DMS79 treated with DMSO at 0.1 percent for 48 hours (cell line): ENCODE measurements at regions not wholly inside any gene's neighbourhood (a gene's known extent, or its start where the extent isn't known, plus 50 kb on each side); places are given as distances from the start of the nearest gene placed in this dataset.
"Not testable (repeated sequence)": the region's sequence is repeated elsewhere in the genome, so short reads cannot be mapped to it uniquely, and the experiment has no call there.

Source experiments
- DNase-seq: peaks from one replicate; lab custom pipeline; 2025; lab: John Stamatoyannopoulos, UW

DNA sequence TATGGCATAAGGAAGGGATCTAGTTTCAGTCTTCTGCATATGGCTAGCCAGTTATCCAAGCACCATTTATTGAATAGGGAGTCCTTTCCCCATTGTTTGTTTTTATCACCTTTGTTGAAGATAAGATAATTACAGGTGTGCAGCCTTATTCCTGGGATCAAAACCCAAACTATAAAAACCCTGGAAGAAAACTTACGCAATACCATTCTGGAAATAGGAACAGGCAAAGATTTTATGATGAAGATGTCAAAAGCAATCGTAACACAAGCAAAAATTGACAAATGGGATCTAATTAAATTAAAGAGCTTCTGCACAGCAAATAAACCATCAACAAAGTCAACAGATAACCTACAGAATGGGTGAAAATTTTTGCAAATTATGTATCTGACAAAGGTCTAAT, 128.5 kb upstream of the DCN start:
- DNase-seq: no peak

DNA sequence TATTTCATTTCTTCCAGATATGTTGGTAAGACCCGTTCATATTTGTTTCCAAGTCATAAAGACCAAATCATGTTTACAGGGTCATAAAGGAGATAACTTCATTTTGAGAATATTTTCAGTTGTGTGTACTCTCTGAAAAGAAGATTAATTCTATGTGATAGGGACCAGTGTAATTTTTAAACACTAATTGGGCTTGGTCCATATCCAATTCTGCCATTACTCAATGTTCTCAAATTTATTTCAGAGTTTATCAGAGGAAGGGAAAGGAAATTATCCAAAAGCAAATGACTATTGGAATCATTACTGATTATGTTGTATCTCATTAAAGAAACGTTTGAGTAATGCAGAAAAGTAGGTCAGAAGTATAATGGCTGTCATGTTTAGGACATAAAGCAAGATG, 126.8 kb upstream of the DCN start:
- no peak for DNase-seq

DNA sequence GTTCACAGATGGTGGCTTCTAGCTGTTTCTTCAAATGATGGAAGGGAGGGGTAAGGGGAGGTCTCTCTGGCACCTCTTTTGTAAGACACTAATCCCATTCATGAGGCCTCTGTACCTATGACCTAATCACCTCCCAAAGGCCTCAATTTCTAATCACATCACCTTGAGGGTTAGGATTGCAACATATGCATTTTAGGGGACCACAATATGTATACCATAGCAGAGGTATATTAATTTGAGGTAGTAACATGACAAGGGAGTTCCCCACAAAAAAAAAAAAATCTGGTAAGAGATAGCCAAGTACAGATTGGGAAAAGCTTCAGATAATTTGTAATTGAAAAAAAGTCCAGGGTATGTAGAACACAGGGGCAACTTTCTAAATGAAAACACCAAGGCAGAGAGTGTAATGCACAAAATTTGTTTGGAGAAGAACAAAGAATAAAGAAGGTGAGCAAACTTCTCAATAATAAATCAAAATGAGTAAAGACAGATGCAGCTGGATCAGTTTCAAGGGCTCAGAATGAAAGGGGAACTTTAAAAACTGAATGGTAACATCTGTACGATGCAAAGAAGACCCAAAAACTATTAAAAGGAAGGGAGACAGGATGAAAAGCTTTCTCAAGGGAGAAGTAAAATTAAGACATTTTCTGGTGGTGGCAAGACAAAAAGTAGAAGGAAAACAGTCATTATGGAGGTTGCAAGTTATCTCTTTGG, 125.5 kb upstream of the DCN start:
- no peak for DNase-seq

DNA sequence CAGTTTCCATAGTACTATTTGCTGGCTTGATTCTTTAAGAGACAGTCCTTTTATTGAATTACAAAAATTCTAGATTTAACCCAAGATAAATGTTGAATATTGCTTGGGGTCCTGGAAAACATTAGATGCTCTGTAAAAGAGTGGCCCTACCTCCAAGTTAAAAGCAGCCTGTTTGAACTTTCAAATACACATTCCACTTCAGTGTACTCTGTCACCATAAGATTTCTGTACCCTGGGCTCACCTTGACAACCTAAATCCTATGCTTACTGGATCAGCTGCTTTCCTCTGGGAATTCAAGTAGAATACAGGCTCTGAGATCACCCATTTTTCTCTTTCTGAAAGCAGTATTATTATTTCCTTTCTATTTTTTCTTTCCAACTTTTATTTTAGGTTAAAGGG, 107.7 kb upstream of the DCN start:
- no peak for DNase-seq

DNA sequence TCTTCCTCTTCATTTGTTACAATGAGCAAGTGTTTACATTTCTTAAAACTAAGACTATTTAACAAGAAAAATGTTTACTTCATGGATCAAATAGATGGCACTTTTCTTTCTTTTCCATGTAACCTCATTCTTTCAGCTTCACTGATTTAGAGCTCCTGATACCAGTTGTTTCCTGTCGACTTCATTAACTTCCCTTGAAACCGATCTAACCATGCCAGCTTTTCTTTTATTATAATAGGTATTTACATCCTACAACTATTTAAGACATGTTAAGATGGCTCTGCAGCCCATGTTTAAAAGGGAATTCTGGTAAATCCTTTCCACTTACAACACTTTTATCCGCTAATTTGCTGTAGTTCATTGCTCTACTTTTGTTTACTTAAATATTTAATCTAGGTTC, 107.3 kb upstream of the DCN start:
- no peak for DNase-seq

DNA sequence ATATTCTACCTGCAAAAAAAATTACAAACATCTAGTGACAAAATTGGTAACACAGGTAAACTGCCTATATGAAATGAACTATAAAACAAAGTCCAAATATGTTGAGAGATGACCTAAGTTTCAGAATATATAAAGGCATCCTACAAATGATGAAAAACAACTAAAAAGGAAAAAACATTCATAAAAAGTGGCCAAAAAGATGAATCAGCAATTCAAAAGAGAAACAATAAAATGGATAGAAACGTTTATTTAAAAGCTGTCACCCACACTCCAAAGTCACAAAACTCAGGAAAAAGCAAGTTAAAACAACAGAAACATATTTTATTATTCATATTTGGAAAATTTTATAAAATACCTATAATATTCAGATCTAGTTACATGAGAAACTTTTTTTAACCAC, 106.5 kb upstream of the DCN start:
- no peak for DNase-seq

DNA sequence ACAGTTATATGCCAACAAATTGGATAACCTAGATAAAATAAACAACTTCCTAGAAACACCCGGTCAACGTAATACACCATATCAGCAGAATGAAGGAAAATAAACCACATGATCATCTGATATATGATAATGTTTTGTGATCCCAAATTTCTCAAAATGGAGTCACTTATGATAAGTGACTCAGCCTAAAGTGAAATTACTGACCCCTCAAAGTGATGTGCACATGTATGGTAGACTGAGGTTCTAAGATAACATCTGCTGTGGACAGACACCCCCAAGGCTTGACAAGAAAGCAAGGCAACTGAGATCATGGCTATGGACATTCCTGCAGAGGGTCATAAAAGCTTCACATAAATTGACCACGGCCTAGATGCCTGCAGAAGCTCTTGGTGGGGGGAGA, 105.1 kb upstream of the DCN start:
- no peak for DNase-seq

DNA sequence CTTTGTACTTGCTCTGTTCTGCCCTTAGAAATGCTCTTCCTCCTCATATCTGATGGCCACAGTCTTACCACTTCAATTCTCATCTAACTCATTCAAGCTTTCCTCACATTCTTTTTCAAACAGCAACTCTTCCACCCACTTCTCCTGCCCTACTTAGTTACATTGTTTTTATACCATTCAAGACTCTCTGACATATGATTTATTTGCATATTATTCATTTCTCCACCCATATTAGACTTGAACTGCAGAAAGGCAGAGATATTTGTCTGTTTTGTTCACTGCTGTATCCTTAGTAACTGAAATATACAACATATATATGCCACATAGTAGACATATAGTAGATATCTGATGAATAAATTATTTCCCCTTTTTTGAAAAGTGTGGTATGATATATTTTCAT, 95.5 kb upstream of the DCN start:
- no peak for DNase-seq

DNA sequence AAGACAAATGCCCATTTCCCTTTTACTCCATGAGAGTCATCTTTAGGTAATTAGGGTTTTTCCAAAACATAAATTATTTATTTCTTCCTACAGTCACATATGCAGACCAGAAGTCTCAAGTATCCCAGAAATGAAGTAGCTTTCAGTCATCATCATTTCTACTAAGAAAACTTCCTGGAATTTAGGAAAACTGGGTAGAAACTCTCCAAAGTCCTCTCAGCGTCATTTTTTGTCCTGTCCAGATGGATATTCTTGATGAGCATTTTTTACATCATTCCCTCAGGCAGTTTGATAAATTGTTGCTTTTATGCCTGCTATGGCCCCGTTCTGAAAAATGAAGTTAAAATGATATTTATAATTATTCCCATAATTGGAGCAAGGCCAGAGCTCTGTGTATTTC, 93.9 kb upstream of the DCN start:
- DNase-seq: no peak

DNA sequence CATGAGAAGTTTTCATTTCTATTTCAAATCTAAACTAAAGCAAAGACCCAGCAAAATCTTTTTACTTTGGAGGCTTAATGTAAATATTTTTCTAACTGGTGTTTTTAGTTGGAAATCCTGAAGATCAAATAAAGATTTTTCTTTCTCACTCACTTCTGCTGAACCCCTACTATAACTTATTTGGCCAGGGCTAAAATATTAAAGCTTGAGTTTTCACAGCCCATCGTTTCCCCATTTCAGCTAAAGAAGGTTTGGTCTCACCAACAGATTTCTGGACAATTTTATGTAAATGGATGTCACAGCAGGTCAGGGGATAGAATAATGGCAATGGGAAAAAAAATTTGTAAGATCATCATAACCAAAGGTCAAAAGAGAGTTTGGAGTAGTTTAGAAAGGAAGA, 92.7 kb upstream of the DCN start:
- no peak for DNase-seq

DNA sequence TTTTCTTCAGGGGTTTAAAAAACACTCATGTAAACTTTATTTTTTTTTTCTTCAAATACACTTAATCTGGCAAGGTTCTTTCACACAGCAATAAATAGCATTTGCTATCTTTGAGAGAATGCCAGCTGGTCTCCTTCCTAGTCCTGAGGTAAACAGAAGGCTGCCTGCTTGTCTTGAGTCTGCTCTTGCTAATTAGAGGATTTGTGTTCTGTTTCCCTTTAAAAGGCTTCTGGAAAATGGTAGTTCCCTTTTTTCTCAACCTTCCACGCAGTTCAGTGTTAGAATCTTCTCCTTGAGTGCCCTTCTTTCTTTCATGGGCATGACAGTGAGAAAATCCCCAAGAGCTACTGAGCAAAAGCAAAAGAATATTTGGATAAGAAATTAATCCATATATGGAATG, 92.3 kb upstream of the DCN start:
- DNase-seq: no peak

DNA sequence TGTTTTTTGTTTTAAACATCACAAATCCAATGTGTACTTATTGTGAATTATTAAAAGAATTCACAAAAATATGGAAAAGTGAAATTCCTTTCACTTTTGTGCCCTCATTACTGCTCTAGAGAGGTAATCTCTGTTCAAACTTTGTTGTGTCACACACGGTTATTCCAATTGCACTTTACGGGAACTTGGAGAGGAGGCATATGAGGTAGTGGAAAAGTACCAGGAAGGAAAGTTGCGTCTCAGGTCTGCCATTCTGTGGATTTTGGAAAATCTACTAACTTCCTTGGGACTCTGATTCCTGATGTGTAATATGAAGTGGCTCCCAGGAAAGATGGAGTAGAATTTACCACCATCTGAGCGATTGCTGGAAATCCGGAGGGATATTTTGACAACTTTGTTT, 90.9 kb upstream of the DCN start:
- DNase-seq: no peak

DNA sequence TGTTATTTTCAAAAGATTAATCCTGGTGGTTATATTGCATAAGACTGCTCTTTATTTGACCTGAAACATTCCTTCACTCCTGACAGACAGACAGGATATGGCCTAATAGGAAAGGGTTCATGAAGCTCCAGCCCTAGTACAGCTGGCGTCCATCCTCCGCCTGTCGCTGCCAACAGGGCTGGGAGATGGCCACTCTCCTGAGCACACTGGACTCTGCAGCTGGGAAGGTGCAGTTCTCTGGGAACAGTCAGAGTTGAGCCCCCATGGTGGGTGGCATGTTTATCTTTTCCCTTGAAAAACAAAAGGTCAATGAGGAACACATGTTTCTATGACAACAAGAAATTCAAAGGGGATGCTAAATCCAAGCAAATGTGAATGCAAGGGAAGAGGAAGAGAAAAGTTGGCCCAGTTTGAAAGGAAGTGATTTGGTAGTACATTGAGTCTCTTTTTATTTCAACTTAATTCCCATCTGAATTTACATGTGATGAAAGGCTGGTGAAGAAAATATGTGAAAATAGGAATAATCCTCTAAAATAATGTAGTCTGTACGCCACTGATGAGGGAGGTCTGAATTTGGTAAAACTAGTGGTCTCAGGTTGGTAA, 89.9 kb upstream of the DCN start:
- DNase-seq: no peak

DNA sequence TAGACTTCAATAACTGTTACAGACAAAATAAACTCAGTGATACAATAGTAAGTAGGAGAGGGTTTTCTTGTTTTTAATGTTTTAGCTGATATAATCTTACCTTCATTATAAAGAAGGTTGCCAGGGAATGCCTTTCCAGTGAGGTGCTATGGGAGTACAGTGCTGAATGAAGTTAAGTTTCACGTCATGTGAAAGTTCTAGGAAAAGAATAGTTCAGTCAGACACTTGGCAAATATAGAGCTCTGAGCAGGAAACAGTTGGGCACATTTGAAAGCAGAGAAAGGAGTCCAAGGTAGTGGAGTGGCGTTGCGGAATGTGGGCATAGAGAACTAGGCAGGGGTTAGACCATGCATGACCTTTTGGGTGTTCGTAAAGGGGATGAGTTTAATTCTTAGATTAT, 88.6 kb upstream of the DCN start:
- DNase-seq: no peak

DNA sequence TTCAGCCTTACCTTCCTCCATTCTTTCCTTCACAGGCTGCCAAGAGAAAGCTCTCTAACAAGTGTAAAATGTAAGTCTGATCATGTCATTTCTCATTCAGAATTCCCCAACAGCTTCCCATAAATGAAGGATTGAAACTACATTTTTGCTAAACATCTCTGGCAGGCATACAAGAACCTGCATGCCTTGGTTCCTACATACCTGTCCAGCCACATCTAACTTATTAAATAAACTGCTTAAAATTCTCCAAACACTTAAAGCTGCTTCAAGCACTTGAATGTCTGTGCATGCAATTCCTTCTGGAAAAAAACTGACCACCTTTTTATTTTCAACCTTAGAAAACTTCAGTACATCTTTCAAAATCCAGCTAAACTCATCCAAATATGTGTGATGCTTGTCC, 84.4 kb upstream of the DCN start:
- DNase-seq: no peak

DNA sequence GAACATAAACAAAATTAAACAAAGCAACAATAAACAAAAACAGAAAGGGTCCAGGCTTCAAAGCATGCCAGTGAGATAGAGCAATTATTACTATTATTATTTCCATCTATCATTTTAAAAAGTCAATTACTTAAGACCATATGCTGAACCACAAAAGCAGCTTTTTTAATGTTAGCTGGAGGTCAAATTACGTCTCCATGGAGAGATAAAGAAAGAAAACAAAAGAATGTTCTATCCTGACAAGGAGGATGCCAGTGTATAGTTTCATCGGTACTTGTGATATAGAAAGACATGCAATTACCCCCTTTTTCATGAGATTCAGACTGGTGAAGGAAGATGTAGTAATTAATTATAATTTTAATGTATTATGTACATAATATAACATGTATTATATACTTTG, 81.6 kb upstream of the DCN start:
- DNase-seq: no peak

DNA sequence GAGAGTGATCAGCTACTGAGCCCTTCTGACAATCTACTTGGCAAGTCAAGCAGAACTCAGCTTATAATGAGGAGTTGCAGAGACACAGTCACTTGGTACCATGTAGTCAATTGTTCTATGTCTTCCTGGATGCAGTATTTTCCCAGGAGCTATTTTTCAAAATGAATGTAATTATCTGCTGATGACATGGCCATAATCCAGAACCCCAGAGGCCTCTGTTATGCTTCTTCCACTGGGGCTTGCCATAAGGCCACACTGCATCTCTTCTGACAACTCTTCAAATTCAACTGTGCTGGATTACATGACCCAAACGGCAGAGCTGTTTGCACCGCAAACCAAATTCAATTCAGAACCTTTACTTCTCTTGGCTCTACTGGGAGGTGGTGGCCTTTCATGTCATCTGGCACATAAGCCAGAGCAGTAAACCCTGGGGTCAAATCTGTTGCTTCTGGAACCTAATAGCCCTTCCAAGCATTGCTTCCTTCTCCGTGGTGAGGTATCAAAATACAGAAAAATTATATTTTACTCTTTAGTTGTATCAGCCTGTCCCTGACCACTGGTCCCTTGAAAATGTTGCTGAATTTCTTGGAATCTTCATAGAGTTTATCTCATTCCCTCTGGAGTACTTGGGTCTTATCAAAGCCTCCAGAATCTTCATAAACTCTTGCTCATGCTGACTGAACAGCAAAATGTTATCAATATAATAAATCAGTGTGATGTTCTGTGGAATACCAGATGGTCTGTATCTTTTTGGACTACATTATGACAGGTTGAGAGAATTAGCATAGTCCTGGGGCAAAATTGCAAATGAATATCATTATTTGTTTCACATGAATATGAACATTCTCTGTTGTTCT, 79.4 kb upstream of the DCN start:
- no peak for DNase-seq

DNA sequence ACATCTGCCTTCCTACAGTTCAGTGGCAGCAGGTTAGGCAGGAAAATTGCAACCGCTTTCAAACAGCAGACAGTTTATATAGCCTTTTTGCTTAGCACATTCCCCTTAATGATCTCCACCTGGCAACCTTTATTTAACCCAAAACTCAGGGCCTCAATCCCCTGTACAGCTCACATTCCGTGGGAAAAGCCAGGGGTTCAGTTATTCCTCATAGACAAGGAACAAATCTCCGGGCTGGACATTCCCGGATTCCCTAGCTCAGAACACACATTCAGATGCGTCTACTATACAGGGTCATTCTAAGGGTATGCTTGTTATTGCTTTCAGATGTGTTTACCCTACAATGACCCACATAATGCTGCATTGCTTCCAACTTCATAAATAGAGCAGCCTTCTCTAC, 73.8 kb upstream of the DCN start:
- DNase-seq: no peak

DNA sequence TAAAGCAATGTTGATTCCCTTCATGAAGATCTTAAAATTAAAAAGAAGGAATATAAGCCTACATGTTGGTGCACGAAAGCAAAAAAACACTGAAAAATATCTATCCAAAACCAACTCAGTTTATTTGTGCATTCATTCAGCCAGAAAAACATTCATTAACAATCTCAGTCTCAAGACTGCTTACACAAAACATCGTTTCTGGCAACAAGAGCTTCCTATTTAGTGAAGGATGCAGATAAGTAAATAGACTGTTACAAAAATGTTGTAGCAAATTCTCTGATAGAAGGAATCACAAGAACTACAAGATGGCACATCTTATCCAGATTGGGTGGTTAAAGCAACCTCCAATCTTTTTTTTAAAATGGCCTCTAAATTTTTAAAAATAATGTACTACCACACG, 69.7 kb upstream of the DCN start:
- DNase-seq: no peak

DNA sequence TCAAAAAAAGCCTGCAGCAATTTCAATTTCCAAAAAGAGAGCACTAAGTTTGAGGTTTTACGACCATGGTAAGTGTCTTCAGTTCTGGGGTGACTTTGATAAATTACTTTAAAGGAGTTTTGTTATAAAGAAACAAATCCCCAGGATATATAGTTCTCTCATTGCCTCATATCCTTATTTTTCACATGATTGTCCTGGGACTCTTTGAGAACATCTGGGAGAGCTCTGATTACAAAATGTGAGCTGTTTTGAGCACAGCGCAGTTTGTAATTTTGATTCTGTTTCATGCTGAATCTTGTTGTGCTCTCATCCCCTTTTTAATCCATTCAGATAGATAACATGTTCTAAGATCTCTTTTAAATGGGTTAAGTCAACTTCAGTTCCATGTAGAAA, 67.7 kb upstream of the DCN start:
- no peak for DNase-seq

DNA sequence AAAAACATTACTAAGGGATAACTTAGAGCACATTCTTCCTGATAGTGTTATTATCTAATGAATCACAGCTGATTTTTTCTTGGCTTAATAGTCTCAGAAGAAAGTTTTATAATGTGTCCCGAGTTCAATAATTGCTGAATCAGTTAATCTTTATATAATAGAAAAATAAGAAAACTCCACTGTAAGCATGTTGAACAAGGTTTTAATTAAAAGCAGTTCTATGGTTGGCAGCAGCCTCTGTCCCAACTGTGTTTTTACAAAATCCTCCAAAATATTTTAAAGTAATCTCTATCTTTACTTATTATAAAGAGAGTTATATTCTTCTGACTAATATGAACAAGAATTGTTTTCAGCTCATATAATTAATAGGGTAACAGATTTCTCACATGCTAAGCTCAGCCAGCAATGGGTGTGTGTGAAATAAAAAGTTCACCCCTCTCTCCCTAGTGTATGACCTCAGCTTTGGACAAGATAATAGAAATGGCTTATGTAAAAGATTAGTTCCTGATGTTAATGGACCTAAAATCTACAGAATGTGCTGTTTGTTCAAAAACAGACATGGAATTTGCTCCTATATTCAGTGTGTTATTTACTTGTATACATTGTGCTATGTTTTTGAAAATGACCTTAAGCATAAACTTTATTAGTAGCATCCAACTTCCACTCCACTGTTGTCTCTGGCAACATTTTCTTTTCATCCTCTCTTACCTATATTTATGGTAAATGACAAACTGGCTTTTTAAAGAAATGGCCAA, 67.1 kb upstream of the DCN start:
- no peak for DNase-seq

DNA sequence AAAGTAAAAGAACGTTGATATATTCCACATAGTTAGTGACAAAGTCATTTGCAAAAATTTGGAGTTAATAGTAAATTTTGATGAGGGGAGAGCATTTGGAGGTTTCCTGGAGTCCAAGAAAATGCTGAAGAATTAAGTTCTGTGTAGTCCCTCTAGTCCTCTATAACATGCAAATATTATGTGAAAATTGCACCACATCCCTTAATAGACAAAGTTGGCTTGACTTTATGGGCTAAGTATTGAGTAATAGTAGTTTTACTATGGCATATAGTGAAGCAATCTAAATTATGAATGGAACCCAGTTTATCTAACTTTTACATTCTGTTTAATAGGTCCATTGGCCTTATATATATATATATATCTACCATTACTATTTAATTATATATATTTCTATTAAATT, 66.4 kb upstream of the DCN start:
- no peak for DNase-seq

DNA sequence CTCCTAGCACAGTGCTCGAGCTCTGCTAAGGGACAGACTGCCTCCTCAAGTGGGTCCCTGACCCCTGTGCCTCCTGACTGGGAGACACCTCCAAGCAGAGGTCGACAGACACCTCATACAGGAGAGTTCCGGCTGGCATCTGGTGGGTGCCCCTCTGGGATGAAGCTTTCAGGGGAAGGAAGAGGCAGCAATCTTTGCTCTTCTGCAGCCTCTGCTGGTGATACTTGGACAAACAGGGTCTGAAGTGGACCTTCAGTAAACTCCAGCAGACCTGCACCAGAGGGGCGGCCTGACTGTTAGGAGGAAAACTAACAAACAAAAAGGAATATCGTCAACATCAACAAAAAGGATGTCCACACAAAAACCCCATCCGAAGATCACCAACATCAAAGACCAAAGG, 60.6 kb upstream of the DCN start:
- not testable (repeated sequence) for DNase-seq
